ENCODE measurements at regions not wholly inside any gene's neighbourhood (a gene's known extent, or its start where the extent isn't known, plus 50 kb on each side); places are given as distances from the start of the nearest gene placed in this dataset.
A peak's percentile ranks its signal among the peaks of the same experiment; 100 is the strongest.
"Not testable (repeated sequence)": the region's sequence is repeated elsewhere in the genome, so short reads cannot be mapped to it uniquely, and the experiment has no call there.

DNA sequence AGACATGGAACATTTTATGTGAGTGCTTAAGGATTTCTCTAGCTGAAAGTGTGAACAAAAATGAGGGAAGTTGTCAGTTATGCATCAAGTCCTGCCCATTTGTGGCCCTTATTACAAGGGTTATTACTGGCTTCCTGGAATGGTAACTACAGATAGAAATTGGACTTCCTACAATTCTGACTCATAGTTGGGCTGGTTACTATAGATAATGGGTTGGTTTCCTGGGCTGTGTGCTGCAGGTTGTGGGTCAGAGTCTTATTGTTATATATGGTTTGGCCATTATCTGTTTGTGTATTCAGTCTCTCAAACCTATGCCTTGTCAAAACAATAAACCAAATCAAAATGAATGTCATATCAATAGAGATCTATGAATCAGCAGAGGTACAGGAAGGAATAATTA lies 313.7 kb downstream of the ADAMTS20 start:
- H3K4me3 ChIP-seq (ENCODE audit: control insufficient read depth, low read depth, low read length), result no peak overlapping the region
- TF ChIP-seq, protein P1, sequence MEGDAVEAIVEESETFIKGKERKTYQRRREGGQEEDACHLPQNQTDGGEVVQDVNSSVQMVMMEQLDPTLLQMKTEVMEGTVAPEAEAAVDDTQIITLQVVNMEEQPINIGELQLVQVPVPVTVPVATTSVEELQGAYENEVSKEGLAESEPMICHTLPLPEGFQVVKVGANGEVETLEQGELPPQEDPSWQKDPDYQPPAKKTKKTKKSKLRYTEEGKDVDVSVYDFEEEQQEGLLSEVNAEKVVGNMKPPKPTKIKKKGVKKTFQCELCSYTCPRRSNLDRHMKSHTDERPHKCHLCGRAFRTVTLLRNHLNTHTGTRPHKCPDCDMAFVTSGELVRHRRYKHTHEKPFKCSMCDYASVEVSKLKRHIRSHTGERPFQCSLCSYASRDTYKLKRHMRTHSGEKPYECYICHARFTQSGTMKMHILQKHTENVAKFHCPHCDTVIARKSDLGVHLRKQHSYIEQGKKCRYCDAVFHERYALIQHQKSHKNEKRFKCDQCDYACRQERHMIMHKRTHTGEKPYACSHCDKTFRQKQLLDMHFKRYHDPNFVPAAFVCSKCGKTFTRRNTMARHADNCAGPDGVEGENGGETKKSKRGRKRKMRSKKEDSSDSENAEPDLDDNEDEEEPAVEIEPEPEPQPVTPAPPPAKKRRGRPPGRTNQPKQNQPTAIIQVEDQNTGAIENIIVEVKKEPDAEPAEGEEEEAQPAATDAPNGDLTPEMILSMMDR (conservative IDR thresholded peaks at IDR 0.05; ENCODE audit: control insufficient read depth, insufficient read depth, low read depth, low read length), result no peak
- peak; percentile 3 for DNase-seq (ENCODE audit: low read depth)

DNA sequence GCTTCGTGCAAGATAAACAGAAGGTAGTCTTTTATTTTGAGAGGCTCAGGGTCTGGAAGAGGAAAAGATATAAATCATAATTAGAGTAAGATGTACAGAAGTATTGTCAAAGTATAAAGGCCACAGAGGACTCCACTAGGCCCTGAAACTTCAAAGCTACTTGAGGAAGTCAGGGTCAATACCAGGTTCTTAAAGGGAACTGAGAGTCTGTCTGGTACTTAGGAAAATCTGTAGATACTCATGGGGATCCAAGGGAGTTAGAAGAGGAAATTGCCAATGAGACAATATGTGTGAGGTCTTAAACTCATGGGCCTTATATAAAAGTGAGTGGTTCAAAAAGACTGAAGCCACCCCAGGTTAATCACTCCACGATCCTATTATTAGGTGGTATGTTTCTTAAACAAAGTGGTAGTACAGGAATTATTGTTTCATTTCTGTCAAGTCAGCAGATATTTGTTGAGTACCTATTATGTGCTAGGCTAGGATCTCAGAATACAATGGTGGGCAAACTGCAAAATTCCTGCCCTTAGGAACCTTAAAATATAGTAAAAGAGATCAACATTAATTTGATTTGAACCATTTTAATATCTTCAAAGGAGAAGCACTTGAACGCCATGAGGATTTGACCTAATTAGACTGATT lies 314.6 kb downstream of the ADAMTS20 start:
- no peak overlapping the region for H3K4me3 ChIP-seq (ENCODE audit: control insufficient read depth, low read depth, low read length)
- TF ChIP-seq, protein P1 (conservative IDR thresholded peaks at IDR 0.05; ENCODE audit: control insufficient read depth, insufficient read depth, low read depth, low read length), result no peak
- DNase-seq (ENCODE audit: low read depth), result no peak

DNA sequence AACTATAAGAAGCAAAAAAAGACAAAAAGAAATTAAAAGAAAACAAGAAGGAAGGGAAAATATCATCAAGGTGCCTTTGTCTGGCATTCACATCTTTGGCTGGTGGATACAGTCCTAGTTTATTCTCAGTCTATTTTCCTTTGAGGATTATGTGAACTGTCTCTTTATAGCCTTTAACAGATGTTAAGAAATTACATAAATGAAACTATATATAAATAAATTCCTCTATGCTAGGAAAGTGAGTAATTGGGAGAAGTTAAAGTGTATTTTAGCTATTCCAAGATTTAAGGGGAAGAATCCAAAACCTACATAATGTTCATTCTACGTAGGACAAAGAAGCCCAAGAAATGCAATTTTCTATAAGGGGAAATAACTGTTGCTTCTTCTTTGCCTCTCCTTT lies 316.3 kb downstream of the ADAMTS20 start:
- TF ChIP-seq, protein P1 (conservative IDR thresholded peaks at IDR 0.05; ENCODE audit: control insufficient read depth, insufficient read depth, low read depth, low read length), result no peak
- no peak overlapping the region for H3K4me3 ChIP-seq (ENCODE audit: control insufficient read depth, low read depth, low read length)
- no peak for DNase-seq (ENCODE audit: low read depth)

DNA sequence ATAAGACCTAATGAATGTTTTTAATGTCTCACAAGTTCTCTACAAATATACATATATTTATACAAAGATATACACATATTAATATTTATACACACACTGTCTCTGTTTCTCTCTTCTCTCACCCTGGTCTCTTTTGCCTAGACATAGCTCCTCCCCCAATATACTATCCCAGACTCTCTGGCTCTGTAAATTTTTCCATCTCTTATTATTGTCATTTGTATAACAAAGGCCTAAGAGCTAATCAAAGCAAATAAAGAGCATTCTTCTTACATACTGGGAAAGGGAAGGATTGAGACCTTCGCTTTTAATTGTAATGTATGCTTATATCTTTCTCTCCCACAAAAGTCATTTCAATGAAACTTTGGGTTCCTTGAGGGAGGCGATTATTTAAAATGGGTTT lies 318.1 kb downstream of the ADAMTS20 start:
- TF ChIP-seq, protein P1 (conservative IDR thresholded peaks at IDR 0.05; ENCODE audit: control insufficient read depth, insufficient read depth, low read depth, low read length), result no peak
- H3K4me3 ChIP-seq (ENCODE audit: control insufficient read depth, low read depth, low read length), result no peak overlapping the region
- DNase-seq (ENCODE audit: low read depth), result no peak

DNA sequence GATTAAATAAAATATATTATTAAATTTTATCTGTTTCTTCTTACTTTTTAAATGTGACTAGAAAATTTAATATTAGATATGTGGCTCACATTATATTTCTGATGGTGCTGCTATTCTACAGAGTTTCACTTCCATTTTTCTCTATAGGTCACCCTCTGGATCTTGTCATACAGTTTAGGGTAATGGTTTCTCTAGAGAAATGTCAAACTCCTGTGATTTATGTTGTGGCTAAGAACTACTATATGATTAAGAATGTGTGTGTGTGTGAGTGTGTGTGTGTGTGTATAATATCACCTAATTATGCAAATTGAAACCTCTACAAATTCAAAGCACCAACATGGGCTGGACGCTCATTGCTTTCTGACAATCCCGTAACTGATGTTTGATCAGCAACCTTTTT lies 325.9 kb downstream of the ADAMTS20 start:
- no peak for DNase-seq (ENCODE audit: low read depth)
- no peak overlapping the region for H3K4me3 ChIP-seq (ENCODE audit: control insufficient read depth, low read depth, low read length)
- TF ChIP-seq, protein P1 (conservative IDR thresholded peaks at IDR 0.05; ENCODE audit: control insufficient read depth, insufficient read depth, low read depth, low read length), result no peak

DNA sequence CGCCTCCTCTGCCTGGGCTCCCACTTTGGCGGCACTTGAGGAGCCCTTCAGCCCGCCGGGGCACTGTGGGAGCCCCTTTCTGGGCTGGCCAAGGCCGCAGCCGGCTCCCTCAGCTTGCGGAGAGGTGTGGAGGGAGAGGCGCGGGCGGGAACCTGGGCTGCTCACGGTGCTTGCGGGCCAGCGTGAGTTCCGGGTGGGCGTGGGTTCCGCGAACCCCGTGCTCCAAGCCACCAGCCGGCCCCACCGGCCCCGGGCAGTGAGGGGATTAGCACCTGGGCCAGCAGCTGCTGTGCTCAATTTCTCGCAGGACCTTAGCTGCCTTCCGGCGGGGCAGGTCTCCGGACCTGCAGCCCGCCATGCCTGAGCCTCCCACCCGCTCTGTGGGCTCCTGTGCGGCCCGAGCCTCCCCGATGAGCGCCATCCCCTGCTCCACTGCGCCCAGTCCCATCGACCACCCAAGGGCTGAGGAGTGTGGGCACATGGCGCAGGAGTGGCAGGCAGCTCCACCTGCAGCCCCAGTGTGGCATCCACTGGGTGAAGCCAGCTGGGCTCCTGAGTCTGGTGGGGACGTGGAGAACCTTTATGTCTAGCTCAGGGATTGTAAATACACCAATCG lies 327.7 kb downstream of the ADAMTS20 start:
- DNase-seq (ENCODE audit: low read depth), result not testable (repeated sequence)

DNA sequence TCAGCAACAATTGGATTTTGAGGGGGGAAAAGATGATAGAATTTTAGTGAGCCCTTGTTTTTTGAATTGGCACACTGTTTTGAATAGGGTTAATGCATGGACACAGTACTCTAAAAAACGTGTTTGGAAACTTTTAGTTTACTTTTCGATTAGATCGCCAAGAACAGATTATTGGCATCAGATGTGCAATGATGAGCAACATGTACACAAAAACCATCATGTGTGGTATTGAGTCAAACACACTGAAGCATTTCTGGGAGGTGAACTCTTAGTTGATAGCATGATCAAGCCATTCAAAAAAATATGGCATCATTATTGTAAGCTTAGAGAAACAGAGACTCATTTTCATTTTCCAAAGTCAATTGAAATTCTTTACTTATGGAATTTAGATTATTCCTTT lies 329.2 kb downstream of the ADAMTS20 start:
- H3K4me3 ChIP-seq (ENCODE audit: control insufficient read depth, low read depth, low read length), result no peak overlapping the region
- TF ChIP-seq, protein P1 (conservative IDR thresholded peaks at IDR 0.05; ENCODE audit: control insufficient read depth, insufficient read depth, low read depth, low read length), result no peak

More for the DNA sequence above, 327.7 kb downstream of the ADAMTS20 start:
- not testable (repeated sequence) for H3K4me3 ChIP-seq (ENCODE audit: control insufficient read depth, low read depth, low read length)

More for the DNA sequence above, 329.2 kb downstream of the ADAMTS20 start:
- DNase-seq (ENCODE audit: low read depth), result peak; percentile 84
